ENCODE measurements at regions not wholly inside any gene's neighbourhood (a gene's known extent, or its start where the extent isn't known, plus 50 kb on each side); places are given as distances from the start of the nearest gene placed in this dataset.

- in situ Hi-C loops (cut with HindIII; ENCODE audit: low sequenced_read_pairs): no loop called here
- DNase-seq (ENCODE audit: low read depth): no peak
- no peak overlapping the region for H3K4me3 ChIP-seq (ENCODE audit: low read depth, low read length)
- TF ChIP-seq CTCF (IDR thresholded peaks at IDR 0.05; ENCODE audit: low read depth, low read length, missing control alignments): no peak
These were observed 484.2 kb upstream of the HS3ST1 start for GRCh38 chr4:11912886-11913285.

GRCh38 chr4:11910812-11911211 is 482.1 kb upstream of the HS3ST1 start:
- H3K4me3 ChIP-seq (ENCODE audit: low read depth, low read length): no peak overlapping the region
- no peak for DNase-seq (ENCODE audit: low read depth)
- no peak for TF ChIP-seq CTCF (IDR thresholded peaks at IDR 0.05; ENCODE audit: low read depth, low read length, missing control alignments)
- in situ Hi-C loops (cut with HindIII; ENCODE audit: low sequenced_read_pairs): no loop called here

GRCh38 chr4:11908712-11909111 is 480.0 kb upstream of the HS3ST1 start:
- no peak for DNase-seq (ENCODE audit: low read depth)
- in situ Hi-C loops (cut with HindIII; ENCODE audit: low sequenced_read_pairs): no loop called here
- no peak for TF ChIP-seq CTCF (IDR thresholded peaks at IDR 0.05; ENCODE audit: low read depth, low read length, missing control alignments)
- no peak overlapping the region for H3K4me3 ChIP-seq (ENCODE audit: low read depth, low read length)

- no peak for TF ChIP-seq CTCF (IDR thresholded peaks at IDR 0.05; ENCODE audit: low read depth, low read length, missing control alignments)
- DNase-seq (ENCODE audit: low read depth): no peak
- H3K4me3 ChIP-seq (ENCODE audit: low read depth, low read length): no peak overlapping the region
- in situ Hi-C loops (cut with HindIII; ENCODE audit: low sequenced_read_pairs): no loop called here
These were observed 479.5 kb upstream of the HS3ST1 start for GRCh38 chr4:11908205-11908604.

- no peak for TF ChIP-seq CTCF (IDR thresholded peaks at IDR 0.05; ENCODE audit: low read depth, low read length, missing control alignments)
- in situ Hi-C loops (cut with HindIII; ENCODE audit: low sequenced_read_pairs): no loop called here
- H3K4me3 ChIP-seq (ENCODE audit: low read depth, low read length): no peak overlapping the region
- no peak for DNase-seq (ENCODE audit: low read depth)
These were observed 476.4 kb upstream of the HS3ST1 start for GRCh38 chr4:11904846-11905739.

GRCh38 chr4:11904117-11904535 is 475.4 kb upstream of the HS3ST1 start:
- in situ Hi-C loops (cut with HindIII; ENCODE audit: low sequenced_read_pairs): no loop called here
- H3K4me3 ChIP-seq (ENCODE audit: low read depth, low read length): no peak overlapping the region
- DNase-seq (ENCODE audit: low read depth): no peak
- no peak for TF ChIP-seq CTCF (IDR thresholded peaks at IDR 0.05; ENCODE audit: low read depth, low read length, missing control alignments)
